ENCODE measurements at regions not wholly inside any gene's neighbourhood (a gene's known extent, or its start where the extent isn't known, plus 50 kb on each side); places are given as distances from the start of the nearest gene placed in this dataset.

- no peak overlapping the region for H2AFZ ChIP-seq
- Mint-ChIP-seq H3K4me3 (no peak overlapping the region), H3K27me3 (ENCODE audit: insufficient read depth, low read depth, poor library complexity) (peaks cover 12% of the 10 kb centered on the region), H3K27ac (no peak overlapping the region), H3K4me1 (peaks cover 3% of the 10 kb centered on the region; the same call in 1 of the 3 replicates), H3K36me3 (ENCODE audit: low read depth) (no peaks in the 10 kb centered on the region), H3K9me3 (no peaks in the 10 kb centered on the region)
- H3K4me1 ChIP-seq (ENCODE audit: insufficient read depth) = no peaks in the 10 kb centered on the region
- no peaks in the 10 kb centered on the region for H3K79me2 ChIP-seq (replicated peaks; ENCODE audit: insufficient read depth)
- DNase-seq (ENCODE audit: low spot score) = no peak
- no peak overlapping the region for H3K4me2 ChIP-seq
- no peaks in the 10 kb centered on the region for H3F3A ChIP-seq (replicated peaks; ENCODE audit: low read depth)
- H3K27ac ChIP-seq (ENCODE audit: low read depth) = no peak overlapping the region
- H3K36me3 ChIP-seq (ENCODE audit: insufficient read depth) = no peaks in the 10 kb centered on the region
- H3K27me3 ChIP-seq (ENCODE audit: insufficient read depth) = no peaks in the 10 kb centered on the region
- H3K9me2 ChIP-seq (ENCODE audit: insufficient read depth) = no peaks in the 10 kb centered on the region
- H4K20me1 ChIP-seq (replicated peaks; ENCODE audit: insufficient read depth) = no peaks in the 10 kb centered on the region
- no peak for TF ChIP-seq POLR2AphosphoS5 (IDR thresholded peaks at IDR 0.05; ENCODE audit: low read depth)
- TF ChIP-seq NANOG (IDR thresholded peaks at IDR 0.05; ENCODE audit: borderline replicate concordance) = no peak
- TF ChIP-seq, protein P1, sequence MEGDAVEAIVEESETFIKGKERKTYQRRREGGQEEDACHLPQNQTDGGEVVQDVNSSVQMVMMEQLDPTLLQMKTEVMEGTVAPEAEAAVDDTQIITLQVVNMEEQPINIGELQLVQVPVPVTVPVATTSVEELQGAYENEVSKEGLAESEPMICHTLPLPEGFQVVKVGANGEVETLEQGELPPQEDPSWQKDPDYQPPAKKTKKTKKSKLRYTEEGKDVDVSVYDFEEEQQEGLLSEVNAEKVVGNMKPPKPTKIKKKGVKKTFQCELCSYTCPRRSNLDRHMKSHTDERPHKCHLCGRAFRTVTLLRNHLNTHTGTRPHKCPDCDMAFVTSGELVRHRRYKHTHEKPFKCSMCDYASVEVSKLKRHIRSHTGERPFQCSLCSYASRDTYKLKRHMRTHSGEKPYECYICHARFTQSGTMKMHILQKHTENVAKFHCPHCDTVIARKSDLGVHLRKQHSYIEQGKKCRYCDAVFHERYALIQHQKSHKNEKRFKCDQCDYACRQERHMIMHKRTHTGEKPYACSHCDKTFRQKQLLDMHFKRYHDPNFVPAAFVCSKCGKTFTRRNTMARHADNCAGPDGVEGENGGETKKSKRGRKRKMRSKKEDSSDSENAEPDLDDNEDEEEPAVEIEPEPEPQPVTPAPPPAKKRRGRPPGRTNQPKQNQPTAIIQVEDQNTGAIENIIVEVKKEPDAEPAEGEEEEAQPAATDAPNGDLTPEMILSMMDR (conservative IDR thresholded peaks at IDR 0.05; ENCODE audit: low read depth in 2 of 2) = no peak
- no peak for TF ChIP-seq CREB1 (CRISPR knock-in tag; IDR thresholded peaks at IDR 0.05; ENCODE audit: low read depth)
- no peak for TF ChIP-seq REST (IDR thresholded peaks at IDR 0.05; ENCODE audit: unreplicated experiment)
- TF ChIP-seq ZNF114 (CRISPR knock-in tag; IDR thresholded peaks at IDR 0.05) = no peak
- no peak for TF ChIP-seq ETS1 (IDR thresholded peaks at IDR 0.05)
- TF ChIP-seq JUNB (IDR thresholded peaks at IDR 0.05; ENCODE audit: unreplicated experiment) = no peak
- H3K4me3 ChIP-seq = no peak overlapping the region
- ATAC-seq = no peak
Observed at GRCh38 chr13:112220296-112220875, 153.4 kb downstream of the SOX1 start.

DNA sequence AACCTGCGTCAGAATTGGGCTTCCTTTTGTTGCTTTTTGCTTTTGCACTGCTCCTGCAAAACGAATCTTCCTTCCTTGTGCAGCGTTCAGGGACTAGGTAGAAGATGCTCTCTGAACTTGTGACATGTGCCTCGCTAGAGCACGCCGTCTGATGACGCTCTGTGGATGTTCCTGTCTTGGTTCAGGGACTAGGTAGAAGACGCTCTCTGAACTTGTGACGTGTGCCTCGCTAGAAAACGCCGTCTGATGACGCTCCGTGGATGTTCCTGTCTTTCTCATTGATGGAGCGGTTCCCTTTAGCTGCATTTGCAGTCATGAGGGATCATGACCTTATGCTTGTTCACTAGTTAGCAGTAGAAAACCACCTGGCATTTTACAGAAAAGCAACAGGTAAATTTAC, 154.0 kb downstream of the SOX1 start:
- Histone ChIP-seq H3F3A (replicated peaks; ENCODE audit: low read depth) (no peaks in the 10 kb centered on the region), H2AFZ (no peak overlapping the region), H3K27me3 (ENCODE audit: insufficient read depth) (no peaks in the 10 kb centered on the region), H3K4me2 (no peak overlapping the region), H4K20me1 (replicated peaks; ENCODE audit: insufficient read depth) (no peaks in the 10 kb centered on the region), H3K36me3 (ENCODE audit: insufficient read depth) (no peaks in the 10 kb centered on the region), H3K79me2 (replicated peaks; ENCODE audit: insufficient read depth) (no peaks in the 10 kb centered on the region), H3K27ac (ENCODE audit: low read depth) (no peak overlapping the region), H3K4me3 (no peak overlapping the region), H3K9me2 (ENCODE audit: insufficient read depth) (no peaks in the 10 kb centered on the region), H3K4me1 (ENCODE audit: insufficient read depth) (no peaks in the 10 kb centered on the region)
- no peak overlapping the region for H3K27ac Mint-ChIP-seq
- no peak overlapping the region for H3K4me3 Mint-ChIP-seq
- H3K4me1 Mint-ChIP-seq = peaks cover 3% of the 10 kb centered on the region; the same call in 1 of the 3 replicates
- H3K36me3 Mint-ChIP-seq (ENCODE audit: low read depth) = no peaks in the 10 kb centered on the region
- no peaks in the 10 kb centered on the region for H3K9me3 Mint-ChIP-seq
- DNase-seq (ENCODE audit: low spot score) = no peak
- no peak for ATAC-seq
- H3K27me3 Mint-ChIP-seq (ENCODE audit: insufficient read depth, low read depth, poor library complexity) = peaks cover 12% of the 10 kb centered on the region
- no peak for TF ChIP-seq POLR2AphosphoS5 (IDR thresholded peaks at IDR 0.05; ENCODE audit: low read depth)
- no peak for TF ChIP-seq REST (IDR thresholded peaks at IDR 0.05; ENCODE audit: unreplicated experiment)

All from GM23338 (cell line).